ENCODE measurements at regions not wholly inside any gene's neighbourhood (a gene's known extent, or its start where the extent isn't known, plus 50 kb on each side); places are given as distances from the start of the nearest gene placed in this dataset.
"Not testable (repeated sequence)": the region's sequence is repeated elsewhere in the genome, so short reads cannot be mapped to it uniquely, and the experiment has no call there.

DNA sequence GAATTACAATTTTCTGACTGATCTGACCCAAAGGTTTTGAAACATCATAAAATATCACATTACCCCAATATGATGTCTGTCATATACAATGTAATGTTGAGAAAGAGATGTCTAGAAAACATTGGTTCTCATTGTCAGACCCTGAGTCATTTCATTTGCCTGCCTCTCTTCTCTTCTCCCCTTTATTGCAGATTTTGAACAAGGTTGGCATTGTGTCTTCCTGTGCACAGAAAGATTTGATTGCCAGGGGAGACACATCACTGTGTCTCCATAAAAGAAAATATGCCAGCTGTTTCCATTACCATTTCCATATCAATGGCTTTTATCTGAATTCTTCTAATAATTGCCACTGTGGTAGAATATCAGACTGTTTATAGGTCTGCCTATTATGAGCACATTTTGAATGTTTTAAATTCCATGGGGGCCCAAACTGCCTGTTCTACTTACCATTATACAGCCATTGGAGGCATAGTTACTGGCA is 65.6 kb downstream of the IFI44 start:
- no peak for DNase-seq

DNA sequence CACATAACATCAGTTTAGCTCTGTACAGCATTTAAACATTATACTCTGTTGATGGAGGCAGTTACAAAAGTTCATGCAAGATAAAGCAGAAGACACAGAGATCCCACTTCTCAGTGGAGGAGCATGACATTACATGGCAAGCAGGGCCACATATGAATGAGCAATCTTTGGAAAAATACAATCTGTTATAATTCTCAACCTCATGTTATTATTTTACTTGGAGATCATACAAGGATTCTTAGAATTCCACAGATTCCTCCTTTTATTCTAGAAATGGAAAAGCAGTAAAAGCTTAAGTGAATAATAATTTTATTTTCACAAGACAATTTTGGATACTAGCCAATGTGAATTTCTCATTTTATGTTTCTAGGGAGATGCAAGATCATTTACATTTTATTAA is 66.6 kb downstream of the IFI44 start:
- no peak for DNase-seq

DNA sequence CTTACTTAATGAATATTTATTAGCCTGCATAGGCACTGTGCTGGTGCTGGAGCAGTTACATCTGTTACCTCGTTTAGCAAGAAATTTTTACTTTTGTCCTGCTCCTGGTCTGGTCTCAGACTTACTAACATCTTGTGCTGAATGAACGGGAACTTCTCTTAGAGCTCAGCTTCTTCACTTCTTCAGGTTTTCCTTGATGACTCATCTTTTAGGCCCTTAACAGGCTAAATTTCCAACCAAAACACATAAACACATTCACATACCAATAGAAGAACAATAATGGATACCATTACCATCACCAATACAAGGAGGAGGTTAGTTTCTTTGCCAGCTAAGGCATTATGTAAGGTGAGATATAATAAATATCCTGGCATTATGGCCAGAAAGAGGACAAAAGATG is 68.9 kb downstream of the IFI44 start:
- DNase-seq = no peak

DNA sequence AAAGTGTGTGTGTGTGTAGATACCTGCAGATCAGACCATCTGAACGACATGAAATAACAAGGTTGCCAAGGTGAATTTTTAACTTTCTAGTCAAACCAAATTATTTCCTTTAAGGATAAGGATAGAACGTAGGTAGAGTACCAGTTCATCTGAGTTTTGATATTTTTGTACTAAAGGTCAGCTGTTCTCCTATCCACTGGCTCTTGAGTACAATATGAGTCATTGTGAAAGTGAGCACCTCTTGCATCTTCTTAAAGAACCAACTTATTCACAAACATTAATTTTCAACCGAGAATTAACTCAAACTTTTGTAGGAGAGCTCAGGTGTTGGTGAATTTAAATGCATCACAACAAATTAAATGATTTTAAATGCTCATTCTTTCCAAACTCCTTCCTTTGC is 71.5 kb downstream of the IFI44 start:
- DNase-seq = no peak

DNA sequence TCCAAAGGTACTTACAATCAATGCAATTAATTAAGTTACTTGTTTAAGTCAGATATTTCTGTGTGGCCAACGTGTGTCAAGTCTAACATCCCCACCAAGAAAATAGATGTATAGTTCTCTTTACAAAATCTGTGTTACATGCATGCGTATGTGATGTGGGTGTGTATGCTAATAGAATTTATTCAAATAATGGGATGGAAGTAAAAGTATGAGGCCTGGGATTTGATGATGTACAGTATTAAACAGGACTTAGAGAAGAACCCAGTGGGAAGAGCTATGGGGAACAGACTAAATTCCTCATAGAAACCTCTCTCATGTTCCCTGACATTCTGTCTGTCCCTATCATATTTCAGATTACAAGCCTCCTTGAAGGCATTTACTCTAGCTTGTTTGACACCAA is 72.5 kb downstream of the IFI44 start:
- no peak for DNase-seq

DNA sequence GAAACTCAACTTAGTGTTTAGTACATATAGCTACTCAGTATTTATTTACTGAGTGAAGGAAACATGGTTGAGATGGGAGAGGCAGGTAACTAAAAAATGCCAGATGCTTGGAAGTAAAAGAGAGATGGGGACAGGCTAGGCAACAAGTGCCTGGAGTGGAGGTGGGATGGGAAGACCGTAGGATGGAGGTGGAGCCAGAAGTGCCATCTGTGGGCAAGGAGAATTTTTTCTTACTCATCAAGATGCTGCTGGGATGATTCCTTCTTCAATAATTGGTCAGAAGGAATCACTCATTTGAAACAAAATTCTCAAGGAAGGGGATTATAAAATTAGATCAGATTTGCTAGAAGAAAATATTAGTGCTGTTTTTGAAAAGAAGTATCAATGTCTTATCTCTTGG is 72.9 kb downstream of the IFI44 start:
- DNase-seq = no peak

DNA sequence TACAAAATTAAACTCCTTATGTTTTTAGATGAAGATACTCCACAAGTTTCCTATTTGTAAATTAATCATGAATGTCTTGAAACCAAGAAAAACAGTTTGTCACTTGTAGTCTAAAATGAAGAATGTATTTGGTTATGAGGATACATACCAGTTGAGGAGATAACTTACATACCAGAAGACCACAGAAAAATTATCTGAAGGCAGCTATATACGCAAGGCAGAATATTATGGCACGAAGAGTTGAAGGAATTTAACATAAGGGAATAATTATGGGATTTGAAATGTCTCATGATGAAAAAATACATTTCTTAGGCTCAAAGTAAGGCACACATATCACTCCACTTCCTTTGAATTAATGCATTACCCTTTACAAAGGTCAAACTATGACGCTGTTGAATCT is 73.3 kb downstream of the IFI44 start:
- no peak for DNase-seq

DNA sequence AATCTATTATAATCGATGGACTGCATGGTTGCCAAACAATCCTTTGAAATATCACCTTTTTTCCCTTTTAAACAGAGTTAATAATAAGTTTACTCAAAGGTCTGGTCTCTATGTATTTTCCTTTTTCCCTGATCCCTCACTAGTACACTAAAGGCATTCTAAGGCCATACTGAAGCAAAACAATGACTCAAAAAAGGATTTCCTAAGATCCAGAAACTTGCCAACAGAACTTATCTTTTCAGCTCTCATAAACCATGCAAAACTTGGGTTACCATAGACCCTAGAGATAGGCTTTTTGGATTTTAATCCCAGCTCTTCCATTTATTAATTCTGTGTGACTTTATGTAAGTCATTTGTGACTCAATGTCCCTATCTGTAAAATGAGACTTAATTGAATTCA is 77.1 kb downstream of the IFI44 start:
- no peak for DNase-seq

DNA sequence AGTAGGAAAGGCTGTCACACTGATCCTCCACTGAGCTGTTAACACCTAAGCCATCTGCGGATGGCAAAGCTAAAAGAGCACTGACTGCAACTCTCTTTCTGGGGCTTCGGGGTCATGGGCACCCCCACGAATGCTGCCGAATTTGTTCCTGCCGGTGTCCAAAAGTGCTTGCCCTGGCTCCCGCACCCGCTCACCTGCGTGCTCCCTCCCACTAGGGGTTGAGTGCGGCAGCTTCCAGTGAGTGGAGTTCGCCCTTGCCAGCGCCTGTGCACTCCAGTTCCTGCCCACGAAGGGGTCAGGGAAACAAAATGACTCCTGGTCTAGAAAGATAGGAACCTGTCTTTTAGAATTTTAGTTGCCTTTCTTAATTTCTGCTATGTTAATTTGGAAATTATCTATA is 78.7 kb downstream of the IFI44 start:
- no peak for DNase-seq

DNA sequence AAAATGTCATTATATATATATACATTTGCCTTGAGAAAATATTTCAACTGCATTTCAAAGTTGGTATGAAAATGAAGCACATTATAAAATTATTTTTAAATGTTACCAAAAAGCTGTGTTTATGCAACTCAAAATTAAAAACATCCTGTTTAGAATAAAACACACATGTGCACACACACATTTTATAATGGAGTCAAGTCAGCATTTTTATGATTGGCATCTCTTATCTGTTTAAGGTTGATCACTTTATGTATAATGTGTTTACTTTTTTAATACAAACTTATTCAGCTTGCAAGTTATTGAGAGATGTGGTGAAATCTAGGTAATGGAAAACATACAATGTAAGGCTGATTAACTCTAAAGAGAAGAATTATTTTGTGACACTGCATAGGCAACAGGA is 80.4 kb downstream of the IFI44 start:
- DNase-seq = no peak

DNA sequence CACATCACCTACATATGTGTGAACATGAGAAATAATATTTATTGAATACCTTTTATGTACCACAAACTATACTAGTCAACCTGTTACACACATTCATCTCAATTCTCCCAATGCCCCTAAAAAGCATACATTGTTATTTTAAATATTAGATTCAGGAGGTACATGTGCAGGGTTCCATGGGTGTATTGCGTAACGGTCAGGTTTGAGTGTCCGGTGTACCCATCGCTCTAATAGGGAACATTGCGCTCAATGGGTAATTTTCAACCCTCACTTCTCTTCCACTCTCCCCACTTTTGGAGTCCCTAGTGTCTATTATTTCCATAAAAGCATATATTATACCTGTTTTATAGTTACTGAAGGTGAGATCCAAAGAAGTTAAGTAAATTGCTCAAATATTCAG is 82.0 kb downstream of the IFI44 start:
- DNase-seq = no peak

DNA sequence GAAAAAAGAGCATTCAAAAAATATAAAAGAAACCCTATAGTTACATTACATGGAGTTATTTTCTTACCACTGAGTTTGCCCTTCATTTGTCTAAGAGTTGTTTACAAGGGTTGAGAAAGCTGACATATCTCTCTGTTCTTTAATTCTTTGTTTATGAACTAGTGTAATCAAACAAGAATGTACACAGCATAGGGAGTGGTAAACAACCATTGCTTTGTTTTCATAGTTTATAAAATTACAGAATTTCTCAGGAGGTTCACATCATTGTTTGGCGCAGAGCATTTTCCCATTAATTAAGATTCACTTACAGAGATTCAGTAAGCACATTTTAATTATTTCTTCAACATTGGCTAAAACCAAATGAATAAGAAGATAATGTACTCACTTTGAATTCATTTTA is 87.6 kb downstream of the IFI44 start:
- no peak for DNase-seq

DNA sequence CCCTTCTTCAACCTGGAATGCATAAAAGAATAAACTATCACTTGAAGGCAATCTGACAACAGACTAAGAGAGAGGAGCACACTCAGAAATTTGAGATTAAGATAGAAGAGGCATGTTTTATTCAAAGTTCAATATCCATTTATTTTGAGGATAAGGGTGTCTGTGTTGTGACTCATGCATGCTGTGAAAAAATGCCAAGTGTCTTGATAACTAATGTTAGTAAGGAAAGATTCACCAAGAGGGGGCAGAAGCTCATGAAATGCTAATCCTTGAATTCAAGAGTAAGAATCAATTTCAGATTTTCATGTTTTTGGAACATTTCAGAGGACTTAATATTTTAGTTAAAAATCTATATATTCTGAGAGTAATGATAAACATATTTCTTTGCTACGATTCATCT is 94.0 kb downstream of the IFI44 start:
- DNase-seq = no peak

DNA sequence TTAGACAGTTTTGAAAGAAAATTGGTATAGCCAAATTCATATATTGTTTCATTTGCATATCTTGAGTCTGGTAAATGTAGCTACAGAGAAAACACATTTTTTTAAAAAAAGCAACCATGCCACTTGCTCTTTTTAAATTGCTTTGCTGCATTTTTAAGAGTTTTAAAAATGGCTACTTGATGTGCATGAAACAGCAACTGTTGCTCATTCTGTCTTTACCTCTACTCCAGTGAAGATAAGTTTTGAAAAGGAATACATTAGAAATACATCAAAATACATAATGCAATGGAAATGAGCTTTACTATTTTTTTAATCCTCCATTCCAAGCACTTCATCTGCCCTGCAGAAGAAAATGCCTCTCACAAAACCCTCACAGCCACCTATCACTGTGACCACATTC is 95.5 kb downstream of the IFI44 start:
- no peak for DNase-seq

DNA sequence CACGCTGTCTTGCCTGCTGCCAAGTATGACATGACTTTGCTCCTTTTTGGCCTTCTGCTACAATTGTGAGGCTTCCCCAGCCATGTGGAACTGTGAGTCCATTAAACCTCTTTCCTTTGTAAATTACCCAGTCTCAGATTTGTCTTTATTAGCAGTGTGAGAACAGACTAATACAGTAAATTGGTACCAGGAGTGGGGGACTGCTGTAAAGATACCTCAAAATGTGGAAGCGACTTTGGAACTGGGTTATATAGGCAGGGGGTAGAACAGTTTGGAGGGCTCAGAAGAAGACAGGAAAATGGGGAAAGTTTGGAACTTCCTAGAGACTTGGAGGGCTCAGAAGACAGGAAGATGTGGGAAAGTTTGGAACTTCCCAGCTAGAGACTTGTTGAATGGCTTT is 104.0 kb downstream of the IFI44 start:
- DNase-seq = not testable (repeated sequence)

DNA sequence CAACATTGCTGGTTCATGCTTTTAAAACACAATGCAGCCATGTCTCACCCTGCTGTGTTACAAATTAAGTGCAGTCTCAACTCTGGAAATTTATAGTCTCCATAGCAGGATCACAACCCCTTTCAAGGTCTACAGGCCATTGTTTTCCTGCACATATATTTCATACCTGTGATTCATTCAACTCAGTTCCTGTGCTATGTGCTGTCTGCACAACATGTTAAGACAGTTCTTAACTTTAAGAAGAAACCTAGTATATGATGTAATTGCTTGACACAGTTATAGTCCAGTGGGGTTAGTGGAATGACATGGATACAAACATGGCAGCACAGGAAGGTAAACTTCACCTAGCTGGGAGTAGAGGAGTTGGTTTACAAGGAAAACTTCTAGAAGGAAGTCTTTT is 106.4 kb downstream of the IFI44 start:
- no peak for DNase-seq

DNA sequence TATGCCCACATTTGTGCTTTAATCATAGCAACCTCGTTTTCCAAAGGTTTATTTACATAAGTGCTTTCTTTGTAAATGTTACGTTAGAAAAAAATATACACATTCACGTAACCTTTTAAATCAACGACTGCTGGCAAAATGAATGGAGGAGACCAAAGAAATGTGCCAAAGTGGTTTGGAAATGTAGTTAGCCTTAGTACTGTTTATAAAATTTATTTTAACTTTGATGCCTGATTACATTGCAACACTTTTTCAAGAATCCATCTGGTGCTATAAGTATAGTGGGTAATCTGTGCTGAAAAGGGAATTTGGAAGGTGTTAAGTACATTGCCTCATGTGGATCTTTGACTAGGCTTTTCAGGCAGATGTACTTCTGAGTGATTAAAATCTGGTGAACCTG is 108.9 kb downstream of the IFI44 start:
- no peak for DNase-seq

DNA sequence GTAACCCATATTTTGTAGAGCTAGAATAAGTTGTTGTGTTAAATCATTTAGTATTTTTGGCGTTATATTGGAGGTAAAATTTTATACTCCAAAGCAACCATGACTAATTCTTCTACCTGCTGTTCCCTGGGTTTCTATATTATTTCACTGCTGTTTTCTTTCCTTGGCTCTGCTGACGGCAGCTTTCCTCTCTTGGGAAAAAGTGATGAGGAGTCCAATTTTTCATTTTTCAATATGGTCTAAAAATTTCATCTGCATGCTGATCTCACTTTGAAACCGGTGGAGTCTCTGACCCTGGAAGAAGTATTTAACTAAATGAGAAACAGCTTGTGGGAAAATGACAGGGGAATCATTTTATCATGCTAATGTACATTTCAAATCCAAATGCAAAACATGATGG is 110.2 kb downstream of the IFI44 start:
- DNase-seq = no peak

DNA sequence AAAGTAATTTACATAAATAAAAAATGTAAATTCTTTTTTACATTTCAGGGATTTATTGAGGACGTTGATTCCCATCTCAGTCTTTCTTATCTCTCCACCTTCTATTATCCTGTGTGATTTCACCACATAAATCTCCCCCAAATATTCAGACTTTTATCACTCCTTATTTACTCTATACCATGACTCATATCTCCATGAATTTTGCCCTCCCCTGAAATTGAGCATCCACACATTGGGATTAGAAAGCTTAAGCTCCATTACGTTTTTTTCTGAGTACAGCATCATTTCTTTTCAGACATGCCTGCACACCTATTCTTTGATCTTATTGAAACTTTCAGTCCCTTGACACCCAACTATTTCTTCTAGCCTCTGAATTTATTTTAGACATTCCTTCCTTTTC is 111.2 kb downstream of the IFI44 start:
- DNase-seq = no peak

DNA sequence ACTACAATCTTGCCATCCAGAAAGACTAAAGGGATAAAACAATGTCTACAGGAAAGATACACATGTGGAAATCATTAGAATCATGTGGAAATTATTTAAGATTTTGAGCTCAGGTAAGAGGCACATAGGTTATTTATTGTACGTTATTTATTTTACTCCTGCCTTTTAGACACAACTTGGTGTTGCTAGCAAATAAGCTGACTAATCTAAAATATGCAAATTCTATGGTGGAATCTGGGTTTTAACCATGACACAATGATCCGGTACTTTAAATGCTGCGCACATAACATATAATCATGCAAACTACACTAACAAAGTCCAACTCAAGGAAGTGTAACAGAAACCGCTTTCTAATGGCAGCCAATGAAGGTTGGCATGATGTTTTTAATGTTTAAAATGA is 112.5 kb downstream of the IFI44 start:
- DNase-seq = no peak

DNA sequence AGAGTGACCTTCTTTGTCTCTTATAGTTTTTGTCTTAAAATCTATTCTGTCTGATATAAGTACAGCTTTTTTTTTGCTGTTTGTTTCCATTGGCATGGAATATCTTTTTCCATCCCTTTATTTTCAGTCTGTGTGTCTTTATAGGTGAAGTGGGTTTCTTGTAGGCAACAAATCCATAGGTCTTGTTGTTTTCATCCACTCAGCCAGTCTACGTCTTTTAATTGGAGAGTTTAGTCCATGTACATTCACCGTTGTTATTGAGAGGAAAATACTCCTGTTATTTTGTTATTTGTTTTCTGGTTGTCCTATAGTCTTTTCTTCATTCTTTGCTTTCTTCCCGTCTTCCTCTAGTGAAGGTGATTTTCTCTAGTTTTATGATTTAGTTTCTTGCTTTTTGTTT is 115.9 kb downstream of the IFI44 start:
- DNase-seq = no peak

DNA sequence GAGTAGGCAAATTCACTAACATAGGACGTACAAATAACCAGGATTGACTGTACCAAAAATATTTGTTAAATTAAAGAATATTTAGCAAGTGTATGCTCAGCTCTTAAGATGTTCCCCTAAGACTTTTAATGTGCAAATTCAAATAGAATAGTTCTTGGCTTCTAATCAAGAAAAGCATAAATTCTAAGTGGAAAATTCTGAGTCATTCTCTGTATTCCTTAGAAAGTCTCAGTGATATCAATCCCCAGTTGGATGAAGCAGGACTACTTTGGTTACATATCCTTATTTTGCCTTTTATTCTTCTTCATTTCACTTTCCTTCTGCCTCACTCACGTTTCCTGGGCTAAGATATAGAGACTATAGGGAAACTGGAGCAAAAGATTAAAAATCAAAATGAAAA is 130.2 kb downstream of the IFI44 start:
- DNase-seq = no peak

DNA sequence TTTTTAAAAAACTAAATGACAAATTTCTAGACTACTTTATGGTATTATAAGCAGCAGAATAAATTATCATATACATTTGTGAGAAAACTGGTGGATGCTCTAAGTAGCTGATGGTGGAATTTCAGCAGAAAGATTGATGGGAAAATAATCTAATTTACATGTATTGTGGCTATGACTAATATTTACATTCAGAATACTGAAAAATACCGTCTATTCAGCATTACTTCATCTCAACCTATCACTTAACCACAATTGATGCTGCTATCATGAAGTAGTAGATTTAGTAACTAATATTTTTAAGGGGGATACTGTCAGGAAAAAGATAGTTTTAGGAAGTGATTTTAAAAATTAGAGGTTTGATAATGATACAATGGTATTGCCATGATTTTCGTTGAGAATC is 137.9 kb downstream of the IFI44 start:
- no peak for DNase-seq

DNA sequence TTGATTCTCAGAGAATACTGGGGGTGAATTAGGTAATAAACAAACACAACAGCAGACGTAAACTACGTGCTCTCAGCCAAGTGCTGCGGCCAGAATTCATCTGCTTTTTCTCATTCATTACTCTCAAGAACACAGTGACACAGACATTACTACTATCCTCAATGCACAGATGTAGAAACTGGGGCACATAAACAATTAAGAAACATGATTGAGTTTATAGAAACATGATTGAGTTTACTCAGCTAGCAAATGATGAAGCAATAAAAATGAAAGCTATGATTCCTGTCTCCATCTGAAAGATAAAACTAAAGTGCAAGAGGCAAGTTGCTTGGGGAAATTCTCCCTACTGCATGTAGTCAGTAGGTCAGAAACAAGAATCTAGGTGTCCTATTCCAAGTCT is 140.5 kb downstream of the IFI44 start:
- DNase-seq = no peak

DNA sequence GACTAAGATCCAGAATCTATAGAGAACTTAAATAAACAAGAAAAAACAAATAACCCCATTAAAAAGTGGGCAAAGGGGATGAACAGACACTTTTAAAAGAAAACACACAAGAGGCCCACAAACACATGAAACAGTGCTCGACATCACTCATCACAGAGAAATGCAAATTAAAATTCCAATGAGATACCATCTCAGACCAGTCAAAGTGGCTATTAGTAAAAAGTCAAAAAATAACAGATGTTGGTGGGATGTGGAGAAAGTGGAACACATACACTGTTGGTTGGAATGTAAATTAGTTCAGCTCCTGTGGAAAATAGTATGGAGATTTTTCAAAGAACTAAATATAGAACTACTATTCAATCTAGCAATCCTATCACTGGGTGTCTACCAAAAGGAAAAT is 143.1 kb downstream of the IFI44 start:
- DNase-seq = no peak

DNA sequence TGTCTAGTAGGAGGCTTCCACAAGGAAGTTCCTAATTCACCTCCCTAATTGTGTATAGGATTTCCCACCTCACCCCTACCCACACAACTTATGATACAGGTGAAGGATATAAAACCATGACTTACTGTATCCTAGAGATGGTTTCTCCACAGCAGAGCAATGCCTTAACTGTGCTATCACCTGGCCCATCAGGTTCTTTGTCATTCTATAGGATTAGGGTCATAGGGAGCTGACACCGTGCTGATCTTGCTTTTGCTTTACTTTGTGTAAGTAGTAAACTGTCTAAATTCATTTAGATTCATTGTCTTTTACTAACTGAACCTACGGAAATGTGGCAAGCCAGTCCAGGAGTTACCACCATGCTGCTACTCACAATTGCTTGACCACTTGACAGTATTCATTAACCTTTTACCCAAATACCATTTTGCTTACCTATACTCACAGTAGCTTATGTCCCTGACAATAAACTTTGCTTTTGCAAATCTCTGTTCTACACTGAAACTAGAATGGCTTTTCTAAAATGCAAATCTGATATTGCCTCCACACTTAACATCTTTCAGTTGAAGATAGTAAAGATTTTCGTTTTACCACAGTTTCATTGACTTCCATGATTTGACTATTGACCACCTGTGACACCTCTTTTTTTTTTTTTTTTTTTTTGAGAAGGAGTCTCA is 147.6 kb downstream of the IFI44 start:
- DNase-seq = no peak
